GM12878 (cell line): ENCODE measurements at regions not wholly inside any gene's neighbourhood (a gene's known extent, or its start where the extent isn't known, plus 50 kb on each side); places are given as distances from the start of the nearest gene placed in this dataset.

ENCODE experiments used
- ATAC-seq: fragments of 200-7000 bp; cut with Tn5 transposase; 3 replicates; pipeline ENCODE4 v1.9.1; 2020; ENCODE audit warnings: mild to moderate bottlenecking, moderate library complexity
- BruUV-seq: library from RNA; stranded (reverse); fragments of 400-500 nt; replicated peaks from 2 replicates; lab custom pipeline; 2021; lab: Mats Ljungman, UMichigan
- CTCF ChIA-PET: fragments of 300-600 bp; sonication (Branson Sonifier 250); formaldehyde crosslinking; extraction: SDS; loops from one replicate; lab custom pipeline; 2021; ENCODE audit warnings: inconsistent platforms; lab: Yijun Ruan, JAX
- POLR2A ChIA-PET: fragments of 350-600 bp; formaldehyde crosslinking; extraction: SDS; loops from one replicate; lab custom pipeline; 2021; ENCODE audit warnings: inconsistent platforms; lab: Charles Lee
- RAD21 ChIA-PET: fragments of 300-600 bp; sonication (Branson Sonifier 250); formaldehyde crosslinking; loops from one replicate; lab custom pipeline; 2023; ENCODE audit warnings: antibody characterized with exemption; ENCODE audit not compliant: unreplicated experiment; lab: Charles Lee
- SMC1A ChIA-PET: fragments of 300-600 bp; sonication (Branson Sonifier 250); formaldehyde crosslinking; loops from one replicate; lab custom pipeline; 2023; ENCODE audit not compliant: unreplicated experiment, uncharacterized antibody; lab: Charles Lee
- DNase-seq: peaks from one replicate; pipeline ENCODE4 v3.0.0-alpha.2; 2011; ENCODE audit warnings: low read depth, low spot score
- FAIRE-seq: peaks from 3 replicates; lab custom pipeline; 2011; peaks lifted over from hg19 to GRCh38; lab: Jason Lieb, UNC
- H2AFZ ChIP-seq: 2 replicates; pipeline ENCODE4 v1.6.0; 2011; ENCODE audit warnings: low read depth, low read length, control low read depth; ENCODE audit not compliant: control insufficient read depth
- H3K27ac ChIP-seq: 2 replicates; pipeline ENCODE4 v1.5.1; 2011; ENCODE audit warnings: control low read depth; ENCODE audit not compliant: control insufficient read depth, insufficient read depth
- H3K27me3 ChIP-seq, 2 experiments: replicated peaks in 1 of 2; 2 replicates each; pipeline versions ENCODE4 v1.6.0 to v1.6.1; 2011; ENCODE audit warnings: low read length in 1 of 2; ENCODE audit not compliant: control insufficient read depth in 2 of 2, insufficient read depth in 2 of 2
- H3K36me3 ChIP-seq, 2 experiments: 2 replicates each; pipeline ENCODE4 v1.5.1; 2011; ENCODE audit warnings: low read length in 1 of 2; ENCODE audit not compliant: control insufficient read depth in 2 of 2, insufficient read depth in 2 of 2
- H3K4me1 ChIP-seq: 2 replicates; pipeline ENCODE4 v1.6.1; 2011; ENCODE audit warnings: mild to moderate bottlenecking, low read length, moderate library complexity, mixed read lengths; ENCODE audit not compliant: control insufficient read depth, insufficient read depth
- H3K4me2 ChIP-seq: 2 replicates; pipeline ENCODE4 v1.6.0; 2011; ENCODE audit warnings: control low read depth; ENCODE audit not compliant: control insufficient read depth, insufficient read depth
- H3K4me3 ChIP-seq: fragments of 200-600 bp; sonication (generic); 2 replicates; pipeline ENCODE4 v1.5.1; 2016
- H3K79me2 ChIP-seq: 2 replicates; pipeline ENCODE4 v1.6.0; 2011; ENCODE audit warnings: low read length; ENCODE audit not compliant: control insufficient read depth, insufficient read depth
- H3K9ac ChIP-seq: 2 replicates; pipeline ENCODE4 v1.8.0; 2011; ENCODE audit warnings: low read length, control low read depth, mixed read lengths; ENCODE audit not compliant: control insufficient read depth, insufficient read depth
- H3K9me3 ChIP-seq: replicated peaks from 3 replicates; pipeline ENCODE4 v1.5.1; 2011; ENCODE audit warnings: mild to moderate bottlenecking, low read length; ENCODE audit not compliant: control insufficient read depth, insufficient read depth
- H4K20me1 ChIP-seq: 2 replicates; pipeline ENCODE4 v1.6.0; 2011; ENCODE audit not compliant: control insufficient read depth, insufficient read depth
- BCL11A ChIP-seq: IDR thresholded peaks from 2 replicates; pipeline ENCODE4 v1.6.1; 2011; ENCODE audit warnings: low read depth, low read length
- HDAC6 ChIP-seq: fragments of 200-600 bp; sonication (generic); IDR thresholded peaks from one replicate; pipeline ENCODE4 v1.8.0; 2017; ENCODE audit warnings: antibody characterized with exemption; ENCODE audit not compliant: unreplicated experiment
- MTA3 ChIP-seq: IDR thresholded peaks from 2 replicates; pipeline ENCODE4 v1.6.1; 2012; ENCODE audit warnings: low read length, inconsistent platforms, borderline replicate concordance
- PML ChIP-seq: IDR thresholded peaks from 2 replicates; pipeline ENCODE4 v1.6.1; 2012; ENCODE audit warnings: low read length, inconsistent platforms
- POU2F2 ChIP-seq: IDR thresholded peaks from 3 replicates; pipeline ENCODE4 v1.6.1; 2011; ENCODE audit warnings: low read depth, mild to moderate bottlenecking, low read length, borderline replicate concordance
- RFX5 ChIP-seq: IDR thresholded peaks from 2 replicates; pipeline ENCODE4 v1.6.1; 2011; ENCODE audit warnings: low read depth, low read length, improper control_type of control experiment
- SIN3A ChIP-seq: IDR thresholded peaks from 2 replicates; pipeline ENCODE4 v1.6.1; 2012; ENCODE audit warnings: low read depth, low read length, improper control_type of control experiment
- SPI1 ChIP-seq: IDR thresholded peaks from 2 replicates; pipeline ENCODE4 v1.6.1; 2011; ENCODE audit warnings: low read depth, mild to moderate bottlenecking, low read length, moderate library complexity, borderline replicate concordance; ENCODE audit not compliant: insufficient read depth
- YBX1 ChIP-seq: fragments of 450-650 bp; IDR thresholded peaks from 2 replicates; pipeline ENCODE4 v1.6.1; 2016; ENCODE audit warnings: antibody characterized with exemption
- ZSCAN29 ChIP-seq: fragments of 450-650 bp; IDR thresholded peaks from 2 replicates; pipeline ENCODE4 v1.6.1; 2017; ENCODE audit warnings: mild to moderate bottlenecking, moderate library complexity
- WGBS: methylation state at CpG from one replicate; pipeline ENCODE4 v1.1.6; 2016; ENCODE audit warnings: low lambda C conversion rate; ENCODE audit not compliant: insufficient replicate concordance, insufficient coverage; ENCODE audit errors: missing lambda C conversion rate; 5-methylcytosine and 5-hydroxymethylcytosine counted together
- in situ Hi-C: fragments of 300-500 bp; cut with MboI; formaldehyde crosslinking; loops from 9 replicates; pipeline ENCODE4 v1.14.3; 2018; ENCODE audit warnings: mixed read lengths
- intact Hi-C: fragments of 100-400 bp; cut with micrococcal nuclease; formaldehyde crosslinking; loops from one replicate; pipeline ENCODE4 v1.14.2; 2022; ENCODE audit not compliant: unreplicated experiment
- TF ChIP-seq, protein P1 (sequence below): IDR thresholded peaks from 2 replicates; pipeline ENCODE4 v1.6.1; 2011; ENCODE audit warnings: borderline replicate concordance, low read depth, mild to moderate bottlenecking, moderate library complexity, mixed read lengths, low read length; ENCODE audit not compliant: insufficient read depth; ENCODE audit errors: extremely low read length
- TF ChIP-seq, protein P2 (sequence below): fragments of 450-650 bp; IDR thresholded peaks from 2 replicates; pipeline ENCODE4 v1.6.1; 2017; ENCODE audit warnings: mild to moderate bottlenecking, moderate library complexity
- TF ChIP-seq, protein P3 (sequence below): fragments of 450-650 bp; IDR thresholded peaks from 2 replicates; pipeline ENCODE4 v1.6.1; 2014; ENCODE audit warnings: mild to moderate bottlenecking
- TF ChIP-seq, protein P4 (sequence below): fragments of 450-650 bp; IDR thresholded peaks from 2 replicates; pipeline ENCODE4 v1.6.1; 2017; ENCODE audit warnings: mild to moderate bottlenecking, moderate library complexity

DNA sequence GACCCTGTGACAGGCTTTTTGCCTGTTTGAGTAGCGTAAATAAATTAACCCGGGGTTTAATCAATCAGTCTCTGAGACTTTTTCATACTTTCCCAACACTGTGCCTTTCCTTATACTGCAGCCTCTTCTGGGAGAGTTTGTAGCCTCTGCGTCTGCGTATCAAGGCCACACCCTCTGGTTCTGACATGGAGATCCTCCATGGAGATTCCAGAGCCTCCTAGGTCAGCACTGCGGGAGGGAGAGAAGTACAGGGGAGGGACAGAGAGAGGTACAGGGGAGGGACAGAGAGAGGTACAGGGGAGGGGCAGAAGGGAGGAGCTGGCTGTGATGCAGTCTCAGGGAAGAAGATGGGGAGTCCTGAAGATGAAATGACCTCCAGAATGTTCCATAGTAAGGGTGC, 166.0 kb downstream of the ARL4C start:
- ATAC-seq (no peak), DNase-seq (no peak), FAIRE-seq (no peak)
- no peaks in the 10 kb centered on the region; the same call in 1 of the 2 replicates for H4K20me1 ChIP-seq
- CTCF ChIA-PET = no interaction called here
- no peaks in the 10 kb centered on the region for H3K4me1 ChIP-seq
- H3K9ac ChIP-seq = no peak overlapping the region
- in situ Hi-C loops (no loop called here), intact Hi-C loops (no loop called here)
- SMC1A ChIA-PET = no interaction called here
- no peak overlapping the region for H3K27ac ChIP-seq
- RAD21 ChIA-PET = interaction anchor here (0.6 kb wide), 1 partner anchor 1507 kb away, joined by 4 read pairs; no protein-coding TSS in a partner anchor
- H3K9me3 ChIP-seq = no peaks in the 10 kb centered on the region
- H3K4me2 ChIP-seq = no peak overlapping the region
- H3K4me3 ChIP-seq = no peak overlapping the region
- H3K36me3 ChIP-seq = no peaks in the 10 kb centered on the region
- POLR2A ChIA-PET = no interaction called here
- no peak overlapping the region for H2AFZ ChIP-seq
- 82% methylated on average over 5 of the region's 5 CpGs for WGBS
- H3K27me3 ChIP-seq = peaks cover 0 to 1% of the 10 kb centered on the region in 2 experiments; a peak in 1 of 4 replicates
- no peaks in the 10 kb centered on the region for H3K79me2 ChIP-seq
- TF ChIP-seq, protein P1, sequence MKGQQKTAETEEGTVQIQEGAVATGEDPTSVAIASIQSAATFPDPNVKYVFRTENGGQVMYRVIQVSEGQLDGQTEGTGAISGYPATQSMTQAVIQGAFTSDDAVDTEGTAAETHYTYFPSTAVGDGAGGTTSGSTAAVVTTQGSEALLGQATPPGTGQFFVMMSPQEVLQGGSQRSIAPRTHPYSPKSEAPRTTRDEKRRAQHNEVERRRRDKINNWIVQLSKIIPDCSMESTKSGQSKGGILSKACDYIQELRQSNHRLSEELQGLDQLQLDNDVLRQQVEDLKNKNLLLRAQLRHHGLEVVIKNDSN = no peak
- no peak for TF ChIP-seq YBX1
- TF ChIP-seq, protein P2, sequence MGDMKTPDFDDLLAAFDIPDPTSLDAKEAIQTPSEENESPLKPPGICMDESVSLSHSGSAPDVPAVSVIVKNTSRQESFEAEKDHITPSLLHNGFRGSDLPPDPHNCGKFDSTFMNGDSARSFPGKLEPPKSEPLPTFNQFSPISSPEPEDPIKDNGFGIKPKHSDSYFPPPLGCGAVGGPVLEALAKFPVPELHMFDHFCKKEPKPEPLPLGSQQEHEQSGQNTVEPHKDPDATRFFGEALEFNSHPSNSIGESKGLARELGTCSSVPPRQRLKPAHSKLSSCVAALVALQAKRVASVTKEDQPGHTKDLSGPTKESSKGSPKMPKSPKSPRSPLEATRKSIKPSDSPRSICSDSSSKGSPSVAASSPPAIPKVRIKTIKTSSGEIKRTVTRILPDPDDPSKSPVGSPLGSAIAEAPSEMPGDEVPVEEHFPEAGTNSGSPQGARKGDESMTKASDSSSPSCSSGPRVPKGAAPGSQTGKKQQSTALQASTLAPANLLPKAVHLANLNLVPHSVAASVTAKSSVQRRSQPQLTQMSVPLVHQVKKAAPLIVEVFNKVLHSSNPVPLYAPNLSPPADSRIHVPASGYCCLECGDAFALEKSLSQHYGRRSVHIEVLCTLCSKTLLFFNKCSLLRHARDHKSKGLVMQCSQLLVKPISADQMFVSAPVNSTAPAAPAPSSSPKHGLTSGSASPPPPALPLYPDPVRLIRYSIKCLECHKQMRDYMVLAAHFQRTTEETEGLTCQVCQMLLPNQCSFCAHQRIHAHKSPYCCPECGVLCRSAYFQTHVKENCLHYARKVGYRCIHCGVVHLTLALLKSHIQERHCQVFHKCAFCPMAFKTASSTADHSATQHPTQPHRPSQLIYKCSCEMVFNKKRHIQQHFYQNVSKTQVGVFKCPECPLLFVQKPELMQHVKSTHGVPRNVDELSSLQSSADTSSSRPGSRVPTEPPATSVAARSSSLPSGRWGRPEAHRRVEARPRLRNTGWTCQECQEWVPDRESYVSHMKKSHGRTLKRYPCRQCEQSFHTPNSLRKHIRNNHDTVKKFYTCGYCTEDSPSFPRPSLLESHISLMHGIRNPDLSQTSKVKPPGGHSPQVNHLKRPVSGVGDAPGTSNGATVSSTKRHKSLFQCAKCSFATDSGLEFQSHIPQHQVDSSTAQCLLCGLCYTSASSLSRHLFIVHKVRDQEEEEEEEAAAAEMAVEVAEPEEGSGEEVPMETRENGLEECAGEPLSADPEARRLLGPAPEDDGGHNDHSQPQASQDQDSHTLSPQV = no peak
- TF ChIP-seq RFX5 = no peak
- no peak for TF ChIP-seq HDAC6
- TF ChIP-seq, protein P3, sequence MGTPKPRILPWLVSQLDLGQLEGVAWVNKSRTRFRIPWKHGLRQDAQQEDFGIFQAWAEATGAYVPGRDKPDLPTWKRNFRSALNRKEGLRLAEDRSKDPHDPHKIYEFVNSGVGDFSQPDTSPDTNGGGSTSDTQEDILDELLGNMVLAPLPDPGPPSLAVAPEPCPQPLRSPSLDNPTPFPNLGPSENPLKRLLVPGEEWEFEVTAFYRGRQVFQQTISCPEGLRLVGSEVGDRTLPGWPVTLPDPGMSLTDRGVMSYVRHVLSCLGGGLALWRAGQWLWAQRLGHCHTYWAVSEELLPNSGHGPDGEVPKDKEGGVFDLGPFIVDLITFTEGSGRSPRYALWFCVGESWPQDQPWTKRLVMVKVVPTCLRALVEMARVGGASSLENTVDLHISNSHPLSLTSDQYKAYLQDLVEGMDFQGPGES = no peak
- TF ChIP-seq, protein P4, sequence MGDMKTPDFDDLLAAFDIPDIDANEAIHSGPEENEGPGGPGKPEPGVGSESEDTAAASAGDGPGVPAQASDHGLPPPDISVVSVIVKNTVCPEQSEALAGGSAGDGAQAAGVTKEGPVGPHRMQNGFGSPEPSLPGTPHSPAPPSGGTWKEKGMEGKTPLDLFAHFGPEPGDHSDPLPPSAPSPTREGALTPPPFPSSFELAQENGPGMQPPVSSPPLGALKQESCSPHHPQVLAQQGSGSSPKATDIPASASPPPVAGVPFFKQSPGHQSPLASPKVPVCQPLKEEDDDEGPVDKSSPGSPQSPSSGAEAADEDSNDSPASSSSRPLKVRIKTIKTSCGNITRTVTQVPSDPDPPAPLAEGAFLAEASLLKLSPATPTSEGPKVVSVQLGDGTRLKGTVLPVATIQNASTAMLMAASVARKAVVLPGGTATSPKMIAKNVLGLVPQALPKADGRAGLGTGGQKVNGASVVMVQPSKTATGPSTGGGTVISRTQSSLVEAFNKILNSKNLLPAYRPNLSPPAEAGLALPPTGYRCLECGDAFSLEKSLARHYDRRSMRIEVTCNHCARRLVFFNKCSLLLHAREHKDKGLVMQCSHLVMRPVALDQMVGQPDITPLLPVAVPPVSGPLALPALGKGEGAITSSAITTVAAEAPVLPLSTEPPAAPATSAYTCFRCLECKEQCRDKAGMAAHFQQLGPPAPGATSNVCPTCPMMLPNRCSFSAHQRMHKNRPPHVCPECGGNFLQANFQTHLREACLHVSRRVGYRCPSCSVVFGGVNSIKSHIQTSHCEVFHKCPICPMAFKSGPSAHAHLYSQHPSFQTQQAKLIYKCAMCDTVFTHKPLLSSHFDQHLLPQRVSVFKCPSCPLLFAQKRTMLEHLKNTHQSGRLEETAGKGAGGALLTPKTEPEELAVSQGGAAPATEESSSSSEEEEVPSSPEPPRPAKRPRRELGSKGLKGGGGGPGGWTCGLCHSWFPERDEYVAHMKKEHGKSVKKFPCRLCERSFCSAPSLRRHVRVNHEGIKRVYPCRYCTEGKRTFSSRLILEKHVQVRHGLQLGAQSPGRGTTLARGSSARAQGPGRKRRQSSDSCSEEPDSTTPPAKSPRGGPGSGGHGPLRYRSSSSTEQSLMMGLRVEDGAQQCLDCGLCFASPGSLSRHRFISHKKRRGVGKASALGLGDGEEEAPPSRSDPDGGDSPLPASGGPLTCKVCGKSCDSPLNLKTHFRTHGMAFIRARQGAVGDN = no peak
- no peak for TF ChIP-seq SPI1
- TF ChIP-seq PML = no peak
- TF ChIP-seq SIN3A = no peak
- TF ChIP-seq BCL11A = no peak
- TF ChIP-seq ZSCAN29 = no peak
- TF ChIP-seq POU2F2 = no peak
- TF ChIP-seq MTA3 = no peak
- no TSS peak for BruUV-seq
